Tongue (tissue), 1 donor: ENCODE measurements at regions not wholly inside any gene's neighbourhood (a gene's known extent, or its start where the extent isn't known, plus 50 kb on each side); places are given as distances from the start of the nearest gene placed in this dataset.
A peak's percentile ranks its signal among the peaks of the same experiment; 100 is the strongest.

ENCODE experiments used
- DNase-seq: peaks from one replicate; pipeline ENCODE4 v3.0.0-alpha.2; 2015

DNA sequence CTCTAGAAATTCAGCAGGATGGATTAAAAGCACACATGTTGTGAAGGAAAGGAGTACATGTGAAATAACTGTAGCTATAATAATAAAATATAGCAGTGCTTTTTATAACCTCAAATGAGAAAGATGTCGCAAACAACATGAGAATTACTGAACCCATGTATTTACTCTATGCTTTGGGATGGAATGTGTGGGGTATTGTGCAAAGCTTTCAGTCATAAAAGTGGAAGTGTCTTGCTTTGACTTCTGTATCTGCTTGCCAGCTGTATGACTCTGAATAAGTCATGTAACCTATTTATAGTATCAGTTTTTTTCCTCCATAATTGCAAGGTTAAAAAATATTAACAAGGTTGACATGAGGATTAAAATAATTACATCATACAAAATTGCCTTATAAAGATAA lies 519.3 kb upstream of the CADM2 start:
- no peak for DNase-seq

DNA sequence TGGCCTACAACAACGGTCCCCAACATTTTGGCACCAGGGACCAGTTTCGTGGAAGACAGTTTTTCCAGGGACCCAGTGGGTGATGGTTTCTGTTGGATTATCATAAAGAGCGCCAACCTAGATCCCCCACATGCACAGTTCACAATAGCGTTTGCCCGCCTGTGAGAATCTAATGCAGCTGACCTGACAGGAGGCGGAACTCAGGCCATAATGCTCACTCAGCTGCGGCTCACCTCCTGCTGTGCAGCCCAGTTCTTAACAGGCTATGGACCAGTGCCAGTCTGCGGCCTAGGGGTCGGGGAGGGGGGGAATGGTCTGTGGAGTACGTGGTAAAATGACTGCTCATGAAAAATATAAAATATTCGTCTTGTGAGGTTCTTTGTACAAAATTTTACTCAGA lies 518.5 kb upstream of the CADM2 start:
- no peak for DNase-seq

DNA sequence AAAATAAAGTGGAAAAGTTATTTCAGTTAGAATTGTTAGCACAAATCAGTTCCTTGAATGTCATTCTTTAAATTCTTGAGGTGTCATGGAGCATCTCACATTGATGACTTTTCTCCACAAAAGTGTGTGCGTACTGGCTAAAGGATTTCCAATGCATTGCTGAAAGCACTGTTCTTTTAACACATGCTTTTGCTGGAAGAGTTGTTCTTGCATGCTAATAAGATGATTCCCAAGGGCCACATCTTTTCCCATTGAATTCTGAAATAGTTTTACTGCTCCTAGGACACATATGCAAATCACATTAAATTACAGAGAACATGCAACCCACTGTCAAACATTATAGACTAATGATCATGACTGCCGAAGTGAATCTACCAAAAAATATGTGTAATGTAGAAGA lies 516.3 kb upstream of the CADM2 start:
- no peak for DNase-seq

DNA sequence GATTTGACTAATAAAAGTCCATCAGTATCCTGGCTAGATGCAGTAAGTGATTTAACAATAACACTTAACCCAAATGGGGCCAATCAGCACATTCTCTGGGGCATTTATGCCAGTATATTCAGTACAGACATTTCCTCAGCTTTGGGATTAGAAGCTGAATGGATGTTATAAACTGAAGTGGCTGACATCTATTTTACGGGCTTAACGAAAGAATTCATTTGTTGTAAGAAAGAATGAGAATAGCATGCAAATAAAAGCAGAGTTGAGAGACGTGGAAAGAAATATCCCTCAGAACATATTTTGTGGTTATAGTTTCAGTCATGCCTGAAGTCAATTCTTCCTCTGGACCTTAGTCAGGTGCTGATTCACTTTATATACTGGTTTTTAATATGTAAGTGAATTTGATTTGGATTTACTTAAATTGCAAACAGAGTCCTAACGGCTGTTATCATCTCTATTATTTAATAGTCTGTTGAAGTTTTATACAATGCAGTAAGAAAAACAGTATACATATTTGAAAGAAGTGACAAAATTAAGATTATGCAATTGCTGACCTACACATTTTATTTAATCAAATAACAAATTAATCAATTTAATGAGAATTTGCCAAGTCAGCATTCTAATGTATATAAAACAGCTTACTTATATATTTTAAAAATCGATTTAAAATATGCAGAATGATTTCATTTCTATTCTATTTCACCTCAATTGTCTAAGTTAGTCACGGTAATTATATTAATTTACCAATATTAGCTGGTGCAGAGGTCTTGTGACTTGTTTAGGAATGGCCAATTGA lies 513.9 kb upstream of the CADM2 start:
- no peak for DNase-seq

DNA sequence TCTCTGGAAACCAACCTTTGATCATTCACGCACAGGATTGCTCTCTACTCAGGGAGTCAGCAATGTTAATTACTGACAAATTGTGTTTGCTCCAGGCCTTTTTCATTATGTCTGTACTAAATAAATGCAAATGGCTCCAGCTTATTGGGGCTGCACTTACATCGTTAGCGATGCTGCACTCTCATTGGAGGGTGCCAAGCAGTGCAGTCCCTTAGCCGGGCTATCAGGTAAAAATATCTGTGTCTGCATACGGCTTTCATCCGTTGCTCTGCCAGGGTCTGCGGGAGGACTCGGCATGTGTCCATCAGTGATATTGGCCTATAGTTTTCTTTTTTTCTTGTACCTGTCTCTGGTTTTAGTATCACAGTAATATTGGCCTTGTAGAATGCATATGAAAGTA lies 471.5 kb upstream of the CADM2 start:
- no peak for DNase-seq

DNA sequence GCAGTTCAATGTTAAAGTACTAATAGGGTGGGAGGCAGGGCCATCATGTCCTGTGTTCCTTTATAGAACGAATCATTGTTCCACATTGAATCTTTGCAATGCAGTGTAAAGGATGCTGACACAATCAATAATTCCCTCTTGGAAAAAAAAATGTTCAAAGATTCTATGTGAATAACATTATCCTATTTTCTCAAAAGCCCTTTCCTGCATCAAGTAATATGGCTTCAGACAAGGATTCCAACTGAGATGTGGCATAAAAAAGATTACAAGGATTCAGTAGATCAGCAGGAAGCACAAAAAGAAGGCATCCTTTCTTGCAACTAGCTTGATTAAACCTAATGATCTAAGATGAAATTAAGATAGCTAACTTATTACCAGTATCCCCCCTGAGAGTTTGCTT lies 454.0 kb upstream of the CADM2 start:
- no peak for DNase-seq

DNA sequence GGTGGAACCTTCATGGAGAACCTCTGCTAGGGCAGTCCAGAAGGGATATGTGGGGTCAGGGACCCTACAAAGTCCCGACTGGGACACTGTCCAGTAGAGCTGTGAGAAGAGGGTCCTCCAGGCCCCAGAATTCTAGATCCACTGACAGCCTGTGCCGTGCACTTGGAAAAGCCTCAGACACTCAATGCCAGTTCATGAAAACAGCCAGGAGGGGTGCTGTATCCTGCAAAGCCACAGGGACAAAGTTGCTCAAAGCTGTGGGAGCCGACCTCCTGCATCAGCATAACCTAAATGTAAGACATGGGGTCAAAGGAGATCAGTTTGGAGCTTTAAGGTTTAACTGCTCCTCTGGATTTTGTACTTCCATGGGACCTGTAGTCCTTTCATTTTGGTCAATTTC lies 448.8 kb upstream of the CADM2 start:
- no peak for DNase-seq

DNA sequence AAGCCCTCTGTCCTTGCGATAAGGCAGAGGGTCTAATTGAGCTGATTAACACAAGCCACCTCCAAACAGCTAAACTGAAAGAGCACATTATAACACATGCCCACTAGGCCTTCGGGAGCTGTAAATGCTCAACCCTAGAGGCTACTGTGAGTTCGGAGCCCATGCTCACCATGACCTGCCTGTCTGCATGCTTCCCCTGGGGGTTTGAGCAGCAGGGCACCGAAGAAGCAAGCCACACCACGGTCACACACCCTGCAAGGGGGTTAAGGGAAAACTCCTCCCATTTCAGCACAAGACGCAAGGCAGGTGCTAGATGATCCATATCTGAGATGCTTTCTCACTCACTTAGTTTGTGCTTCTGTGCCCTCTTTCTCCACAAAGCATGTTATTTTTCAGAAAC lies 435.9 kb upstream of the CADM2 start:
- DNase-seq, result no peak

DNA sequence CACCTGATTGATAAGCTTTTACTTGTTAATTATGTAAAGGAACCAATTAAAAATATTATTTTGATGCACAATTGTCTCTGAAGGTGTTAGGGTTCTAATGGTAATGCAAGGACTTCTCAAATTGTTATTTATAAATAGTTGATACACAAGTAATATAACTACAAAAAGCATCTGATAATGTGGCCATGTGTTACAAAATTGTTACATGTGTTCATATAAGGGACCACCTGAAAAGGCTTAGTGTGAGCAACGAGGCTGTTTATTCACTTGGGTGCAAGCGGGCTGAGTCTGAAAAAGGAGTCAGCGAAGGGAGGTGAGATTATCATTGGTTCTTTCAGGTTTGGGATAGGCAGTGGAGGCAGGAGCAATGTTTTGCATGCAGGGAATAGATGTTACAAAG lies 421.9 kb upstream of the CADM2 start:
- DNase-seq, result no peak

DNA sequence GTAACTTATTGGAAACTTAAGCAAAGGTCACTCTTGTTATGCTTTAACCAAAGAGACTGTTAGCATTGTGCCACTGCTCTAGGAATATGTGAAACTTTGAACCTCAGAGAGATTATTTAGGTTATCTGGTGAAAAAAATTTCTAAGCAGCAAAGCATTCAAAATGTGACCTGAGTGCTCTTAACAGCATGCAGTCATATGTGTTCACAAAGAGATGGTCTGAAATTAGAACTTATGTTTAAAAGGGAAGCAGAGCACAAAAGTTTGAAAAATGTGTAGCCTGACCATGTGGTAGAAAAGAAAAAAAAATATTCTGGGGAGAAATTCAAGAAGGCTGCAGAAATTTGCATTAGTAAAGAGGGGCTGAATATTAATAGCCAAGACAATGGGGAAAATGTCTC lies 420.2 kb upstream of the CADM2 start:
- no peak for DNase-seq

DNA sequence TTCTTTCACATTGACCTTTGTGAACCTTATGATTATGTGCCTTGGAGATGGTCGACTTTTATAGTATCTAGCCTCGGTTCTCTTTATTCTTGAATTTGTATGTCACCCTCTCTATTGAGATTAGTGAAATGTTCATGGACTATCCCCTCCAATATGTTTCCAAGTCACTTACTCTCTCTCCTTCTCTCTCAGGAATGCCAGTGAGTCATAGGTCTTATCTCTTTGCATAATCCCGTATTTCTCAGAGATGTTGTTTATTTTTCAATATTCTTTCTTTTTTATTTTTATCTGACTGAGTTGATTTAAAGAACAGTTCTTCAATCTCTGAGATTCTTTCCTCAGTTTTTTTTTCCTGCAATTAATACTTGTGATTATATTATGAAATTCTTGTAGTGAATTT lies 411.6 kb upstream of the CADM2 start:
- no peak for DNase-seq

DNA sequence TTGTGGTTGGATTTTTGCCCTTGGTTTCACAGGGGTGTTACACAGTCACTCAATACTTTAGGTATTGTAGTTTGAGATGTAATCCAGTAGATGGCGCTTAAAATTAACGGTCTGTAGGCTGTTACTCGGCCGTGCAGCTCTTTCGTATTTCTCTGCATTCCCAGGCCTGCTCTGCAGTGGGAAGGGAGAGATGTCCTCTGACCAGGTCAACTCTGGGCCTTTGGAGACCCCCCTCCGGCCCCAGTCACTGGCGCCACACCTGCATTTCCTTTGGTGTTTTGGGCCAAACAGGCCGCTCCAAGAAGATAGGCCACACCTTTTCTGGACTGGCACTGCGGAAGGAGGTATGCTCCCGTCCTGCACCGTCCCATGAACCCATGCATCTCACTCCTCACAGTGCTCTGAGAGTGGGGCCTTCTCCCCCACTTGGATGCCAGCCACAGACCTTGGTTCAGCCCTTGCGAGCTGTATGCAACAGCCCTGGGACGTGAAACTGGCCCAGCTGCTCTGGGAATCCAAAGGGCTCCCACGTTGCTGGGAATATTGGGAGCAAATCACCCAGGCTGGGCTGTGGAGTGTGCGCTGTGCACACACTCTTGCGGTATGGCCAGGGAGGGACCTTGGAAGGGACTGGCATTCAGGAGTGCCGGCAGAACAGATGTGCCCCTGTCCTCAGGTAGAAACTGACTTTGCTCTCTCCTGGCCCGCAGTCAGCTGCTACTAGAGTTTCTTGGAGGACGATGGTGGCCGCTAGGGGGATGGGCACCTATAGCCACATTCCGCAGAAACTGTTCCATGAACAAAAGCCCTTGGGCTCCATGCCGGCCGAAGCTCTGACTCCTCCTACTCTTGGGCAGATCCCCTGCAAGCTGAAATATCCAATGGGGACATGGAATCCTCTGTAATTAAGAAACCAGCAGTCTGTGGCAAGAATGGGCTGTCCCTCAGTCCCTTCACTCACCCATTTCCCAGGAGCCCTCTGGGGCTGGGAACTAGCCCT lies 410.5 kb upstream of the CADM2 start:
- peak; percentile 41 for DNase-seq

DNA sequence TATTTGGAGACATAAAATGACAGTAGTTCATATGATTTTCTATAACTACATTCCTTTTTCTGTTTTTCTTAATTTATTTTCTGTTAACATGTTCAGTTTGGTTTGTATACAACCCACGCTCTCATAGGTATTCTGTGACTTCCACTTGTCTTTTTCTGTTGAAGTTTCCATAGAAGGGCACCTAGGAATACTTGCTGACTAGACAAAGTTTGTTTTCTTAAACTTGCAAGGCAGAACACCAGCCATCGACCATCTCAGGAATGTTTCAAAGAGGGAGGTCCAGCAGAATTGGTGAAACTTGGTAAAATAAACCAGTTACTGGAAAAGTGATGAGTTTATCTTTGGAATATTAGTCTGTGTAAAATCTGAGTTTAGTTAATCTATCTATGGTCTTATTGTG lies 403.2 kb upstream of the CADM2 start:
- no peak for DNase-seq

DNA sequence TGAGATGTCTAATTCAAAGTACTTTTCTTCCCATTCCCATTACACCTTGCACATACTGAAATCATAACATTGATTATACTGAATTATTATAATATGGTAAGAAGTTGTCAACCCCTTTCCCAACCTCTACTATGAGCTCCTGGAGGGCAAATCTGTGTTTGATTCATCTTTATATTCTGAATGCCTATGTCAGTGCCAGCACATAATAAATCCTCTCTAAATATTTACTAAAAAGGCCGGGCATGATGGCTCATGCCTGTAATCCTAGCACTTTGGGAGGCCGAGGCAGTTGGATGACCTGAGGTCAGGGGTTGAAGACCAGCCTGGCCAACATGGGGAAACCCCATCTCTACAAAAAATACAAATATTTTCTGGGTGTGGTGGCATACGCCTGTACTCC lies 392.5 kb upstream of the CADM2 start:
- DNase-seq, result no peak

DNA sequence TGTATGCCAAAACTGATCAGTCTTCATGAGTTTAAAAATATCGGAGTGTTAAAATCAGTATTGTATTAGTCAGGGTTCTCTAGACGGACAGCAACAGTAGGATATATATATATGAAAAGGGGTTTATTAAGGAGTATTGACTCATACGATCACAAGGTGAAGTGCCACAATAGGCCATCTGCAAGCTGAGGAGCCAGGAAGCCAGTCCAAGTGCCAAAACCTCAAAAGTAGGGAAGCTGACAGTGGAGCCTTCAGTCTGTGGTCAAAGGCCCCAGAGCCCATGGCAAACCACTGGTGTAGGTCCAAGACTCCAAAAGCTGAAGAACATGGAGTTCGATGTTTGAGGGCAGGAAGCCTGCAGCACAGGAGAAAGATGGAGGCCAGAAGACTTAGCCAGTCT lies 391.0 kb upstream of the CADM2 start:
- no peak for DNase-seq

DNA sequence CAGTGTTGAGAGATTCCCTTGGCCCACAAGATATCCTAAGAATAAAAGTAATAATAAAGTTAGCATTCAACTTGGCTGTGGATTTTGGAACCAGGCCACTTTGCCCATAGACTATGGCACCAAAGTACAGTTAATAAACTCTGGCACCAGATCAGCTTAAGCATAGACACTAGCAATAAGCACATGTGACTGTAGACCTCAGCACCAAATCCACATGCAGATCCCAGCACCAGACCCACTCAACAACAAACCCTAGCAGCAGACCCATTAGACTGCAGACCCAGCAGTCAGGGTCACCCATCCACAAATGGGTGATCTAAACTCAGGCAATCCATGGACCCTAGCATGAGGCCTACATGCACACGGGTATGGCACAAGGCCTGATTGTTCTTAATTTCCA lies 384.8 kb upstream of the CADM2 start:
- no peak for DNase-seq

DNA sequence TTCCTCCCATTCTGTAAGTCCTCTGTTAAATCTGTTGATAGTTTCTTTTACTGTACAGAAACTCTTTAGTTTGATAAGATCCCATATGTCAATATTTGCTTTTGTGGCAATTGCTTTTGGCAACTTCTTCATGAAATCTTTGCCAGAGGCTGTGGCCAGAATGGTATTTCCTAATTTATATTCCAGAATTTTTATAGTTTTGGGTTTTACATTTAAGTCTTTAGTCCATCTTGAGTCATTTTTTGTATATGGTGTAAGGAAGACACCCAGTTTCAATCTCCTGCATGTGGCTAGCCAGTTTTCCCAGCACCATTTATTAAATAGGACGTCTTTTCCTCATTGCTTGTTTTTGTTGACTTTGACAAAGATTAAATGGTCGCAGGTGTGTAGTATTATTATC lies 372.4 kb upstream of the CADM2 start:
- DNase-seq, result no peak

DNA sequence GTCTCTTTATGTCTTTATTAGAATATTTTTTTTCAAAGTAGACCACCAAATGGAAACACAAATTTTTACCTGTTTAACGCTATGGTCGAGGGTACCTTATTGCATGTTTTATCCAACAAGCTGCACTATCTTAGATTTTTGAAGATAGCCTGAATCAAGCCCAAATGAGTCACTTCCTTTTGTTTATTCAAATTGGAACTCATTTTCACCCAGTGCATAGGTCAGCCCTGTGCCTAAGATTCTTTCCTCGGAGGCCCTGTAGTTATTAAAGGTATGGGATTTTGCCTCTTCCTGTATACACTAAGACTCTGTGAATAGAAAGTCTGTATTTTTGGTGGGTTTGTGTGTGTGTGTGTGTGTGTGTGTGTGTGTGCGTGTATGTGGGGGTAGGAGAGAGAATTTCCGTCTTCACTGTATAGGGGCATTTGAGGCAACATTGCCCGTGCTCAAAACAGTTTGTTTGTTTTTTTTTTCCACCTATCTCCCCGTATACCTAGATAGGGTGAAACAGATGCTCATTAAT lies 358.0 kb upstream of the CADM2 start:
- no peak for DNase-seq

DNA sequence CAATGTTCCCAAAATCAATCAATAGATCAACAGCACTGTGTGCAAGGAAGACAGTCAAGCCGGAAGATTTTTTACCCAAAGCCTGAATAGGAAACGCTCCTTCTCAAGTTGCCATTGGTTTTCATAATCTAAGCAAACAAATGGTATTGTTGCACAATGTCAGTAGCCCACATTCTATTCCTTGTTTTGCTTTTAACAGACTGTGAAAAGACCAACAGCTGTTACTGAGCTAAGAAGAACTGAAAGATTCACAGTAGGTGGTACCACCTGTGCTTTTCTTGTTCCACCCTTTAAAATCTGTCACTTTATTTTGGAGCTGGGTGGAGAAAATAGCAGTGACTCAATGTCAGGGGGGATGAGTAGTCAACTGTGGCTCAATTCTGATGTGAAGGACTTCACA lies 357.5 kb upstream of the CADM2 start:
- DNase-seq, result peak; percentile 64

DNA sequence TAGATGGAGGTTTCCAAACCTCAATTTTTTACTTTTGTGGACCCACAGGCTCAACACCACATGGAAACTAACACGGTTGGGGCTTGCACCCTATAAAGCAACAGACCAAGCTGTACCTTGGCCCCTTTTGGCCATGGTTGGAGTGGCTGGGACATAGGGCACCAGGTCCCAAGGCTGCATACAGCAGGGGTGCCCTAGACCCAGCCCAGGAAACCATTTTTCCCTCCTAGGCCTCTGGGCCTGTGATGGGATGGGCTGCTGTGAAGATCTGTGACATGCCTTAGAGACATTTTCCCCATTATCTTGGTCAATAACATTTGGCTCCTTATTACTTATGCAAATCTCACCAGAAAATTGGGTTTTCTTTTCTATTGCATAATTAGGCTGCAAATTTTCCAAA lies 337.0 kb upstream of the CADM2 start:
- no peak for DNase-seq

DNA sequence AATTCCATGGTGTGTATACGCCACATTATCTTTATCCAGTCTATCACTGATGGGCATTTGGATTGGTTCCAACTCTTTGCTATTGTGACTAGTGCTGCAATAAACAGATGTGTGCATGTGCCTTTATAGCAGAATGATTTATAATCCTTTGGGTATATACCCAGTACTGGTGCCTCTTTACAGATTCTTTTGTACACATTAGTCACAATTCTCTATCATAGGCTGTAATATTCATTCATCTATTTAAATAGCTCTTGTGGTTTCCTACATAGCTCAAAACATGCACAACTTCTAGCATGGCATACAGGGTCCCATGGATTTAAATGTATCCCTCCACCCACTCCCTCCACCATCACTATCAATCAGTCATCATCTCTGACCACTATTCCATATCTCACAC lies 324.1 kb upstream of the CADM2 start:
- DNase-seq, result no peak

DNA sequence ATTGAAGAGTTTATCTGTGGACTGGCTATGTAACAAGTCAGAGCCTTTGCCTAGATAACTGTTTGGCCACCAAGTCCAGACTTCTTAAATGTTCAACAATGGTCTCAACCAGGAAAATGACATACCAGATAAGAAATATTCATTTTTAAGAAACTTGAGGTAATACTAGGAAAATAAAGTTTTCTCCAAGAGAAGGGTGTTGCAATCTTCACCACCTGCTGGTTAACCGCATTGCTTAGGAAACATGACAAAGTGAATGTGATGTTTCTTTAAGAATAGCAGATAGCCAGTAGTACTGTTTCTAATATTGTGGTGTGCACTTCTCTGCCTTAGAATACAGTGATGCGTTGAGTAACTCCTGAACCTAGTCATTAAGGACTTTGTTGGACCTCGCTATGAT lies 321.5 kb upstream of the CADM2 start:
- DNase-seq, result no peak

DNA sequence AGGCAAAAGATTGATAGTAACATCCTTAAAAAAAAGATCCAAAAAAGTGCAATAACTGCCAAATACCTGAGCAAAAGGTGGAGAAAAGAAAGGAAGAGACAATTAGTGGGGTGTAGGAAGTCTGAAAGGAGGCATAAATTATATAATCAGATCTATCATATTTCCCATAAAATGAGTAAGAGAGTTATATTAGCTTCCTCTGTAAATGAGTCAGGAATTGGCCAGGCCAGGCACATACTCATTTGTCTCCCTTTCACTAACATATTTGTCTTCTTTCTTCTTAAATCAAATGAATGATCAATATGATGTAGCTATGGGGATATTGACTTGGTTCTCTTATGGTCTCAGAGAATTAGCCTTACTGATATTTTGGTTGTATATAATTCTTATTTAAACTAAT lies 292.3 kb upstream of the CADM2 start:
- no peak for DNase-seq
